ENCODE measurements at regions not wholly inside any gene's neighbourhood (a gene's known extent, or its start where the extent isn't known, plus 50 kb on each side); places are given as distances from the start of the nearest gene placed in this dataset.

DNA sequence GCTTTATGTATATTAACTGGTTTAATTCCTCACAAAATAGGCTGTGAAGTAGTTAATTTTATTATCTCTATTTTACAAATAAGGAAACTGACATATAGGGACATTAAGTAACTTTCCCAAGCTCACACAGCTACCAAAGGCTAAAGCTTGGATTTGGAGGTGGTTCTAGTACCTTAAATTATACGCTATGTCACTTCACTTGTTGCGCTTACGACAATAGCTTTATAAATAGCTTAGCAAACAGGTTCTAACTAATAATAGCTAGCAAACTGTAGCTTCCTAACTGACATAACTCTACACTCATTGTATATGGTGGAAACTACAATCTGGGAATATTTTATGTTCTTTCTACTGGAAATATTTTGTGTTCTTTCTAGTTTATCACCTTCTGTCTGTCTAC lies 666.4 kb upstream of the CPEB2 start:
- intact Hi-C loops (cut with micrococcal nuclease; ENCODE audit: unreplicated experiment): no loop called here
- Histone ChIP-seq H4K20me1 (ENCODE audit: insufficient read depth) (no peaks in the 10 kb centered on the region), H3K36me3 (ENCODE audit: low read depth) (no peaks in the 10 kb centered on the region), H3K27me3 (ENCODE audit: insufficient read depth, low read depth) (no peaks in the 10 kb centered on the region), H2AFZ (no peak overlapping the region), H3K27ac (no peak overlapping the region), H3K4me3 (no peak overlapping the region), H3F3A (ENCODE audit: insufficient read depth, low read depth) (no peaks in the 10 kb centered on the region), H3K9me2 (ENCODE audit: insufficient read depth) (no peaks in the 10 kb centered on the region), H3K4me2 (no peak overlapping the region), H3K4me1 (replicated peaks; ENCODE audit: insufficient read depth) (0 out of 2 replicates have a peak, but pooled peaks cover 4% of the 10 kb centered on the region), H3K9me3 (ENCODE audit: insufficient read depth, low read depth) (no peaks in the 10 kb centered on the region), H3K79me2 (ENCODE audit: low read depth) (no peaks in the 10 kb centered on the region)
- BruUV-seq (replicated peaks): no TSS peak
- CTCF ChIA-PET: no interaction called here
- no peak for TF ChIP-seq EZH2 (IDR thresholded peaks at IDR 0.05; ENCODE audit: low read depth)
- TF ChIP-seq, protein P1, sequence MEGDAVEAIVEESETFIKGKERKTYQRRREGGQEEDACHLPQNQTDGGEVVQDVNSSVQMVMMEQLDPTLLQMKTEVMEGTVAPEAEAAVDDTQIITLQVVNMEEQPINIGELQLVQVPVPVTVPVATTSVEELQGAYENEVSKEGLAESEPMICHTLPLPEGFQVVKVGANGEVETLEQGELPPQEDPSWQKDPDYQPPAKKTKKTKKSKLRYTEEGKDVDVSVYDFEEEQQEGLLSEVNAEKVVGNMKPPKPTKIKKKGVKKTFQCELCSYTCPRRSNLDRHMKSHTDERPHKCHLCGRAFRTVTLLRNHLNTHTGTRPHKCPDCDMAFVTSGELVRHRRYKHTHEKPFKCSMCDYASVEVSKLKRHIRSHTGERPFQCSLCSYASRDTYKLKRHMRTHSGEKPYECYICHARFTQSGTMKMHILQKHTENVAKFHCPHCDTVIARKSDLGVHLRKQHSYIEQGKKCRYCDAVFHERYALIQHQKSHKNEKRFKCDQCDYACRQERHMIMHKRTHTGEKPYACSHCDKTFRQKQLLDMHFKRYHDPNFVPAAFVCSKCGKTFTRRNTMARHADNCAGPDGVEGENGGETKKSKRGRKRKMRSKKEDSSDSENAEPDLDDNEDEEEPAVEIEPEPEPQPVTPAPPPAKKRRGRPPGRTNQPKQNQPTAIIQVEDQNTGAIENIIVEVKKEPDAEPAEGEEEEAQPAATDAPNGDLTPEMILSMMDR (conservative IDR thresholded peaks at IDR 0.05): no peak
- POLR2A ChIA-PET (ENCODE audit: unreplicated experiment): no interaction called here
- no peak for DNase-seq

DNA sequence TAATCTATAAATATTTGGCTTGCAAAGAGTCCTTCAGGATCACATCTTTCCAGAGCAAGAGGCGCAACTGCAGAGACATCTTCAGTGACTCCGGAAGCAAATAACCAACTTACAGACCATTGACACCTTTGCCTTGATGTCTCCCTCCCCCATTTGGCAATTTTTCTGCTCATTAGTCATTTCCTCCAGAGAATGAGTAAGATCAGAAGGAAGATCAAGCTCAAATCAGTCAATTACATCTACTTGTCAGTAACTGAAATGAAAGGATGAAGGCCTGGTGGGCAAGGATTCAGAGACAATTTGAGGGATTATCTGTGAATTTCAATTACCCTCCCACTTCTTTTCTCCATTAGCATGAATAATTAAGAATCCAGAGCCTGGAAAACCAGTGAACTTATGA lies 665.6 kb upstream of the CPEB2 start:
- no TSS peak for BruUV-seq (replicated peaks)
- Histone ChIP-seq H3K36me3 (ENCODE audit: low read depth) (no peaks in the 10 kb centered on the region), H2AFZ (no peak overlapping the region), H3K4me1 (replicated peaks; ENCODE audit: insufficient read depth) (0 out of 2 replicates have a peak, but pooled peaks cover 4% of the 10 kb centered on the region), H3K27me3 (ENCODE audit: insufficient read depth, low read depth) (no peaks in the 10 kb centered on the region), H3K9me2 (ENCODE audit: insufficient read depth) (no peaks in the 10 kb centered on the region), H3K9me3 (ENCODE audit: insufficient read depth, low read depth) (no peaks in the 10 kb centered on the region), H3K4me3 (no peak overlapping the region), H3K79me2 (ENCODE audit: low read depth) (no peaks in the 10 kb centered on the region), H3K27ac (no peak overlapping the region), H3K4me2 (no peak overlapping the region), H3F3A (ENCODE audit: insufficient read depth, low read depth) (no peaks in the 10 kb centered on the region), H4K20me1 (ENCODE audit: insufficient read depth) (no peaks in the 10 kb centered on the region)
- ChIA-PET POLR2A (ENCODE audit: unreplicated experiment) (no interaction called here), CTCF (no interaction called here)
- TF ChIP-seq, protein P1 (conservative IDR thresholded peaks at IDR 0.05): no peak
- no peak for TF ChIP-seq EZH2 (IDR thresholded peaks at IDR 0.05; ENCODE audit: low read depth)
- intact Hi-C loops (cut with micrococcal nuclease; ENCODE audit: unreplicated experiment): no loop called here
- no peak for DNase-seq

DNA sequence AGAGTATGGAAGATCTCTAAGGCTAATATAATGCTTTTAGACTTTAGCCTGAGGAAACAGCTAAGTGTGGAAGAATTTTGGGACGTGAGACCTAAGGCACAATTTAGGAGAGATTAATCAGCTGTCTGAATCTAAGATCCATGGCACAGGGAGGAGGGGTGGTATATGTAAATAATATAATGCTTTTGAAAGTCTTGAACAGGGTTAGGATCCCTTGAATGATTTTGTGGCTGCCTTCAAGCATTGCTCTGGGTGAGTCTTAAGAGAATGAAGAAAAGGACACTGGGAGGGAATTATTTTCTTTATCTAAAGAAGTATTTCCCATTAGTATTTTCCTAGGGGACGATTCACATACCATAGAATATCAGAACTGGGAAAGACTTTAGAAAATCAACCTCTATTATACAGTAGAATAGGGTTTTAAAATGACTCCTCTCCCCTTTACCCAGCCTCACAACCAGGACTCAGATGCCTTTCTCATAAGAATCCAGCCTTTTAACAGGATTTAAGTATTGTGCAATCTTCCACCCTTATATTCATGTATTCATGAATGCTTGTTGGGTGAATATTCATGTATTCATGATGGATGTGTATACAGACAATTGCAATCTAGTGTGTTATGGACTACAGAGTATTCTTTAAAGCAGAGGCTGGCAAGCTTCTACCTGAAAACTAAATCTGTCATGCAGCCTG lies 664.2 kb upstream of the CPEB2 start:
- H3K36me3 ChIP-seq (ENCODE audit: low read depth): no peaks in the 10 kb centered on the region
- TF ChIP-seq EZH2 (IDR thresholded peaks at IDR 0.05; ENCODE audit: low read depth): no peak
- TF ChIP-seq, protein P1 (conservative IDR thresholded peaks at IDR 0.05): no peak
- no peaks in the 10 kb centered on the region for H3K79me2 ChIP-seq (ENCODE audit: low read depth)
- H3F3A ChIP-seq (ENCODE audit: insufficient read depth, low read depth): no peaks in the 10 kb centered on the region
- POLR2A ChIA-PET (ENCODE audit: unreplicated experiment): no interaction called here
- H3K9me3 ChIP-seq (ENCODE audit: insufficient read depth, low read depth): no peaks in the 10 kb centered on the region
- BruUV-seq (replicated peaks): no TSS peak
- no peak overlapping the region for H3K27ac ChIP-seq
- H3K4me1 ChIP-seq (replicated peaks; ENCODE audit: insufficient read depth): 0 out of 2 replicates have a peak, but pooled peaks cover 4% of the 10 kb centered on the region
- intact Hi-C loops (cut with micrococcal nuclease; ENCODE audit: unreplicated experiment): no loop called here
- DNase-seq: no peak
- no peaks in the 10 kb centered on the region for H4K20me1 ChIP-seq (ENCODE audit: insufficient read depth)
- CTCF ChIA-PET: no interaction called here
- no peak overlapping the region for H3K4me3 ChIP-seq
- no peaks in the 10 kb centered on the region for H3K9me2 ChIP-seq (ENCODE audit: insufficient read depth)
- H3K4me2 ChIP-seq: no peak overlapping the region
- H2AFZ ChIP-seq: no peak overlapping the region
- H3K27me3 ChIP-seq (ENCODE audit: insufficient read depth, low read depth): no peaks in the 10 kb centered on the region
